Stimulated activated CD8-positive, alpha-beta memory T cell treated with anti-CD3 and anti-CD28 coated beads, Interleukin-7, amount 100 ng/mL, for 1 hour (primary cell): ENCODE measurements at regions not wholly inside any gene's neighbourhood (a gene's known extent, or its start where the extent isn't known, plus 50 kb on each side); places are given as distances from the start of the nearest gene placed in this dataset.

Source experiments
- DNase-seq, 2 donors: peaks; one replicate each; pipeline ENCODE4 v3.0.0-alpha.2; 2020; ENCODE audit warnings: low read depth in 2 of 2

GRCh38 chr10:113291413-113291812 is 261.4 kb upstream of the HABP2 start:
- DNase-seq, result no peak

- DNase-seq, result no peak
Measured at GRCh38 chr10:113292086-113292485, 260.8 kb upstream of the HABP2 start.

- no peak for DNase-seq
Measured at GRCh38 chr10:113292743-113293142, 260.1 kb upstream of the HABP2 start.

GRCh38 chr10:113293167-113293566 is 259.7 kb upstream of the HABP2 start:
- DNase-seq, result no peak

GRCh38 chr10:113294868-113295267 is 258.0 kb upstream of the HABP2 start:
- DNase-seq, result no peak

GRCh38 chr10:113297226-113297625 is 255.6 kb upstream of the HABP2 start:
- DNase-seq, result no peak

- DNase-seq, result no peak
Measured at GRCh38 chr10:113298616-113299015, 254.2 kb upstream of the HABP2 start.

GRCh38 chr10:113300201-113300600 is 252.7 kb upstream of the HABP2 start:
- no peak for DNase-seq

GRCh38 chr10:113300617-113301016 is 252.2 kb upstream of the HABP2 start:
- DNase-seq, result no peak

- DNase-seq, result no peak
Measured at GRCh38 chr10:113301342-113301984, 251.4 kb upstream of the HABP2 start.

- DNase-seq, result no peak
Measured at GRCh38 chr10:113302062-113302461, 250.8 kb upstream of the HABP2 start.

GRCh38 chr10:113303544-113304146 is 249.2 kb upstream of the HABP2 start:
- no peak for DNase-seq

- no peak for DNase-seq
Measured at GRCh38 chr10:113304726-113305125, 248.1 kb upstream of the HABP2 start.

- DNase-seq, result no peak
Measured at GRCh38 chr10:113305871-113306270, 247.0 kb upstream of the HABP2 start.

- no peak for DNase-seq
Measured at GRCh38 chr10:113309791-113310190, 243.1 kb upstream of the HABP2 start.

GRCh38 chr10:113310347-113310746 is 242.5 kb upstream of the HABP2 start:
- DNase-seq, result no peak

GRCh38 chr10:113313048-113313602 is 239.7 kb upstream of the HABP2 start:
- DNase-seq, result no peak

GRCh38 chr10:113313722-113314121 is 239.1 kb upstream of the HABP2 start:
- DNase-seq, result no peak

GRCh38 chr10:113316506-113316905 is 236.3 kb upstream of the HABP2 start:
- no peak for DNase-seq

GRCh38 chr10:113317489-113317888 is 235.4 kb upstream of the HABP2 start:
- DNase-seq, result no peak

GRCh38 chr10:113319479-113319878 is 233.4 kb upstream of the HABP2 start:
- DNase-seq, result no peak

- no peak for DNase-seq
Measured at GRCh38 chr10:113320211-113320610, 232.6 kb upstream of the HABP2 start.

- DNase-seq, result no peak
Measured at GRCh38 chr10:113320987-113321386, 231.9 kb upstream of the HABP2 start.

GRCh38 chr10:113322843-113323242 is 230.0 kb upstream of the HABP2 start:
- no peak for DNase-seq
